ENCODE measurements at regions not wholly inside any gene's neighbourhood (a gene's known extent, or its start where the extent isn't known, plus 50 kb on each side); places are given as distances from the start of the nearest gene placed in this dataset.

DNA sequence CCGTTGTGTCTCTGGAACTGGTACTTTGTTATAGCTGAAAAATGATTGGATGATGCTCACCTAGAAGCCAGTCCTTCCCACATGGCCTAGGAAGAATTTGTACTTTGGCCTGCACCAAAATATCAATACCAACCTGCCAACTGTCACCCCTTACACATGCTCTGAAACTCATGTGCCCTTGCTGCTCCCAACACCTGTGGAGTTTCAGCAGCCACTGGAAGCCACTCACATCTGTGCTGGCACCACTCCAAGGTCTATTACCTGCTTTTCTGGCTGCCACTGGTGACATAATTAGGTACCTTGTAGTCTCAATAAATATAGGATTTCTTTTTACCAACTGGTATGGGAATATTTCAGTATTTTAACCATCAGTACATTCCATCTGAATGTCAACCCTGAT lies 363.6 kb downstream of the SH3GL2 start:
- H4K20me1 ChIP-seq (ENCODE audit: control insufficient read depth, extremely low read depth, insufficient read depth, low read length): no peaks in the 10 kb centered on the region
- H2AFZ ChIP-seq (ENCODE audit: low read length): no peak overlapping the region

DNA sequence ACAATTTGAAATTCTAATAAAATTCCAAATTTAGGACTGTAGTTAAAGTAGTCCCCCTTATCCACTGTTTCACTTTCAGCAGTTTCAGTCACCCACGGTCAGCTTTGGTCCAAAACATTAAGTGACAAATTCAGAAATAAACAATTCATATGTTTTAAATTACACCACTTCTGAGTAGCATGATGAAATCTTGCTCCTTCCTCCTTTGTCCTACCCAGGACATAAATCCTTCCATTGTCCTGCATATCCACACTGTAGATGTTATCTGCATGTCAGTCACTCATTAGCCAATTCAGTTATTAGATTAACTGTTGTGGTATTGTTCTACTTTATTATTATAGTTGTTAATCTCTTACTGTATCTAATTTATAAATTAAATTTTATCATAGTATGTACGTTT lies 376.5 kb downstream of the SH3GL2 start:
- Histone ChIP-seq H2AFZ (ENCODE audit: low read length) (no peak overlapping the region), H3K4me1 (ENCODE audit: control insufficient read depth, extremely low read depth, insufficient read depth, low read length) (no peaks in the 10 kb centered on the region), H3K27ac (ENCODE audit: insufficient read depth, low read length) (no peak overlapping the region), H3K4me3 (replicated peaks in 1 of 4; ENCODE audit: control extremely low read depth in 1 of 4, insufficient read depth in 1 of 4, low read depth in 3 of 4, low read length in 4 of 4) (no peak overlapping the region), H3K4me2 (ENCODE audit: extremely low read depth, insufficient read depth, low read length) (no peak overlapping the region), H3K36me3 (ENCODE audit: control insufficient read depth, insufficient read depth, low read length) (no peaks in the 10 kb centered on the region), H4K20me1 (ENCODE audit: control insufficient read depth, extremely low read depth, insufficient read depth, low read length) (no peaks in the 10 kb centered on the region), H3K9ac (ENCODE audit: insufficient read depth, low read length) (no peak overlapping the region), H3K9me3 (ENCODE audit: control insufficient read depth, insufficient read depth, low read depth, low read length) (no peaks in the 10 kb centered on the region), H3K27me3 (ENCODE audit: control insufficient read depth, insufficient read depth, low read length) (no peaks in the 10 kb centered on the region), H3K79me2 (ENCODE audit: control insufficient read depth, insufficient read depth, low read length) (no peaks in the 10 kb centered on the region)
- TF ChIP-seq CTCF (conservative IDR thresholded peaks at IDR 0.05 in 1 of 2, IDR thresholded peaks at IDR 0.05 in 1 of 2; ENCODE audit: low read depth in 1 of 2, low read length in 2 of 2): no peak
- no peak for TF ChIP-seq EZH2 (IDR thresholded peaks at IDR 0.05; ENCODE audit: low read length, missing control alignments)
- no peak for DNase-seq (ENCODE audit: low read depth in 2 of 2)

More for the DNA sequence above, 363.6 kb downstream of the SH3GL2 start:
- H3K27ac ChIP-seq (ENCODE audit: insufficient read depth, low read length): no peak overlapping the region
- no peak overlapping the region for H3K9ac ChIP-seq (ENCODE audit: insufficient read depth, low read length)
- DNase-seq (ENCODE audit: low read depth in 2 of 2): no peak
- H3K9me3 ChIP-seq (ENCODE audit: control insufficient read depth, insufficient read depth, low read depth, low read length): no peaks in the 10 kb centered on the region
- TF ChIP-seq CTCF (conservative IDR thresholded peaks at IDR 0.05 in 1 of 2, IDR thresholded peaks at IDR 0.05 in 1 of 2; ENCODE audit: low read depth in 1 of 2, low read length in 2 of 2): no peak
- no peak for TF ChIP-seq EZH2 (IDR thresholded peaks at IDR 0.05; ENCODE audit: low read length, missing control alignments)
- no peaks in the 10 kb centered on the region for H3K36me3 ChIP-seq (ENCODE audit: control insufficient read depth, insufficient read depth, low read length)
- no peak overlapping the region for H3K4me3 ChIP-seq (replicated peaks in 1 of 4; ENCODE audit: control extremely low read depth in 1 of 4, insufficient read depth in 1 of 4, low read depth in 3 of 4, low read length in 4 of 4)
- no peaks in the 10 kb centered on the region for H3K27me3 ChIP-seq (ENCODE audit: control insufficient read depth, insufficient read depth, low read length)
- H3K4me1 ChIP-seq (ENCODE audit: control insufficient read depth, extremely low read depth, insufficient read depth, low read length): no peaks in the 10 kb centered on the region
- H3K4me2 ChIP-seq (ENCODE audit: extremely low read depth, insufficient read depth, low read length): no peak overlapping the region
- H3K79me2 ChIP-seq (ENCODE audit: control insufficient read depth, insufficient read depth, low read length): no peaks in the 10 kb centered on the region

GRCh38 chr9:17958363-17958762 lies 379.5 kb downstream of the SH3GL2 start:
- Histone ChIP-seq H3K79me2 (ENCODE audit: control insufficient read depth, insufficient read depth, low read length) (no peaks in the 10 kb centered on the region), H3K36me3 (ENCODE audit: control insufficient read depth, insufficient read depth, low read length) (no peaks in the 10 kb centered on the region), H4K20me1 (ENCODE audit: control insufficient read depth, extremely low read depth, insufficient read depth, low read length) (no peaks in the 10 kb centered on the region), H3K9ac (ENCODE audit: insufficient read depth, low read length) (no peak overlapping the region), H3K27ac (ENCODE audit: insufficient read depth, low read length) (no peak overlapping the region), H3K27me3 (ENCODE audit: control insufficient read depth, insufficient read depth, low read length) (no peaks in the 10 kb centered on the region), H3K4me3 (replicated peaks in 1 of 4; ENCODE audit: control extremely low read depth in 1 of 4, insufficient read depth in 1 of 4, low read depth in 3 of 4, low read length in 4 of 4) (no peak overlapping the region), H3K9me3 (ENCODE audit: control insufficient read depth, insufficient read depth, low read depth, low read length) (no peaks in the 10 kb centered on the region), H3K4me1 (ENCODE audit: control insufficient read depth, extremely low read depth, insufficient read depth, low read length) (no peaks in the 10 kb centered on the region), H3K4me2 (ENCODE audit: extremely low read depth, insufficient read depth, low read length) (no peak overlapping the region), H2AFZ (ENCODE audit: low read length) (no peak overlapping the region)
- DNase-seq (ENCODE audit: low read depth in 2 of 2): no peak
- TF ChIP-seq EZH2 (IDR thresholded peaks at IDR 0.05; ENCODE audit: low read length, missing control alignments) (no peak), CTCF (conservative IDR thresholded peaks at IDR 0.05 in 1 of 2, IDR thresholded peaks at IDR 0.05 in 1 of 2; ENCODE audit: low read depth in 1 of 2, low read length in 2 of 2) (no peak)
